ENCODE measurements at regions not wholly inside any gene's neighbourhood (a gene's known extent, or its start where the extent isn't known, plus 50 kb on each side); places are given as distances from the start of the nearest gene placed in this dataset.
A peak's percentile ranks its signal among the peaks of the same experiment; 100 is the strongest.

GRCh38 chr17:15108992-15109391 lies 156.1 kb downstream of the PMP22 start:
- no peak for DNase-seq

GRCh38 chr17:15106540-15106939 lies 158.6 kb downstream of the PMP22 start:
- no peak for DNase-seq

- DNase-seq = no peak
Measured at GRCh38 chr17:15103785-15104184, 161.3 kb downstream of the PMP22 start.

- DNase-seq = no peak
Measured at GRCh38 chr17:15101175-15101574, 164.0 kb downstream of the PMP22 start.

- DNase-seq = no peak
Measured at GRCh38 chr17:15096511-15096910, 168.6 kb downstream of the PMP22 start.

- DNase-seq = no peak
Measured at GRCh38 chr17:15095935-15096334, 169.2 kb downstream of the PMP22 start.

GRCh38 chr17:15092762-15093161 lies 172.4 kb downstream of the PMP22 start:
- no peak for DNase-seq

GRCh38 chr17:15092261-15092660 lies 172.9 kb downstream of the PMP22 start:
- DNase-seq = no peak

- DNase-seq = no peak
Measured at GRCh38 chr17:15091825-15092224, 173.3 kb downstream of the PMP22 start.

GRCh38 chr17:15090533-15090932 lies 174.6 kb downstream of the PMP22 start:
- no peak for DNase-seq

GRCh38 chr17:15087946-15088345 lies 177.2 kb downstream of the PMP22 start:
- no peak for DNase-seq

GRCh38 chr17:15086776-15087295 lies 178.3 kb downstream of the PMP22 start:
- peak; percentile 48 for DNase-seq

- no peak for DNase-seq
Measured at GRCh38 chr17:15085890-15086677, 179.0 kb downstream of the PMP22 start.

GRCh38 chr17:15083225-15083624 lies 181.9 kb downstream of the PMP22 start:
- DNase-seq = no peak

- DNase-seq = no peak
Measured at GRCh38 chr17:15081008-15081407, 184.1 kb downstream of the PMP22 start.

GRCh38 chr17:15078570-15078969 lies 186.6 kb downstream of the PMP22 start:
- no peak for DNase-seq

GRCh38 chr17:15076991-15077663 lies 188.0 kb downstream of the PMP22 start:
- no peak for DNase-seq

GRCh38 chr17:15051933-15052332 lies 213.2 kb downstream of the PMP22 start:
- DNase-seq = no peak

- no peak for DNase-seq
Measured at GRCh38 chr17:15049795-15050160, 215.3 kb downstream of the PMP22 start.

GRCh38 chr17:15048933-15049794 lies 216.0 kb downstream of the PMP22 start:
- no peak for DNase-seq

GRCh38 chr17:15048381-15048780 lies 216.7 kb downstream of the PMP22 start:
- DNase-seq = no peak

- no peak for DNase-seq
Measured at GRCh38 chr17:15042311-15042710, 222.8 kb downstream of the PMP22 start.

GRCh38 chr17:15039366-15039765 lies 225.8 kb downstream of the PMP22 start:
- DNase-seq = no peak
